ENCODE measurements at regions not wholly inside any gene's neighbourhood (a gene's known extent, or its start where the extent isn't known, plus 50 kb on each side); places are given as distances from the start of the nearest gene placed in this dataset.

DNA sequence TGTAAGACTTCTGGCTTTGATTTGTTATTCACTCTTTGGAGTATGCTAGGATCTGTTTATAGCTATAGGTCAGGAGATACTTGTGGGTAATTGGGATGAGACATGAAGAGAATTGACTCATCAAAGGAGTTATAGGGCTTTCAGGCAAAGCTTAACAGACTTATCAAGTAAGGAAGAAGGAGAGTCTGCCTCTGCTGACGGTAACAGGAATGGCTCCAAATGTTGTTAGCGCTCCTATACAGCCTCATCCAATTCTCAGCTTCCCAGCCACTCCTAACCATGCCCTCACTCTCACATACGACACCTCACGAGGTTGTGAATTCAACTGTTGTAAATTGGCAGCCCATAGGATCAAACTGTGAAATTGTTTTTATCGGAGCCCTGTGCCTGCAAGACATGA, 140.5 kb downstream of the KCNA5 start:
- no peak overlapping the region for H3K4me3 ChIP-seq (ENCODE audit: low read depth, low read length)
- ChIA-PET POLR2A (no interaction called here), CTCF (interaction anchor here (0.5 to 1.1 kb wide), 6 partner anchors 10 to 329 kb away, joined by 3 to 5 read pairs (median 3); no protein-coding TSS in a partner anchor)
- no peaks in the 10 kb centered on the region for H3K36me3 ChIP-seq (ENCODE audit: control insufficient read depth in 2 of 2, insufficient read depth in 1 of 2, low read length in 2 of 2)
- TF ChIP-seq, protein P1, sequence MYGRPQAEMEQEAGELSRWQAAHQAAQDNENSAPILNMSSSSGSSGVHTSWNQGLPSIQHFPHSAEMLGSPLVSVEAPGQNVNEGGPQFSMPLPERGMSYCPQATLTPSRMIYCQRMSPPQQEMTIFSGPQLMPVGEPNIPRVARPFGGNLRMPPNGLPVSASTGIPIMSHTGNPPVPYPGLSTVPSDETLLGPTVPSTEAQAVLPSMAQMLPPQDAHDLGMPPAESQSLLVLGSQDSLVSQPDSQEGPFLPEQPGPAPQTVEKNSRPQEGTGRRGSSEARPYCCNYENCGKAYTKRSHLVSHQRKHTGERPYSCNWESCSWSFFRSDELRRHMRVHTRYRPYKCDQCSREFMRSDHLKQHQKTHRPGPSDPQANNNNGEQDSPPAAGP (tag by site-specific recombination; IDR thresholded peaks at IDR 0.05): no peak
- no peak for TF ChIP-seq ZNF791 (tag by site-specific recombination; IDR thresholded peaks at IDR 0.05)
- TF ChIP-seq ZNF623 (tag by site-specific recombination; IDR thresholded peaks at IDR 0.05): no peak
- no peak for TF ChIP-seq ZNF629 (tag by site-specific recombination; IDR thresholded peaks at IDR 0.05)
- no peaks in the 10 kb centered on the region for H3K4me1 ChIP-seq (ENCODE audit: control insufficient read depth, insufficient read depth, low read length)
- no peak overlapping the region for H3K27ac ChIP-seq (ENCODE audit: extremely low read depth, low read depth, low read length)
- H3K9me3 ChIP-seq (ENCODE audit: control insufficient read depth, insufficient read depth, low read depth, low read length): no peaks in the 10 kb centered on the region

GRCh38 chr12:5185435-5186069, 141.9 kb downstream of the KCNA5 start:
- CTCF ChIA-PET: interaction anchor here (0.6 to 1.3 kb wide), 3 partner anchors 9 to 90 kb away, joined by 3 to 7 read pairs (median 4); no protein-coding TSS in a partner anchor
- Histone ChIP-seq H3K4me3 (ENCODE audit: low read depth, low read length) (no peak overlapping the region), H3K9me3 (ENCODE audit: control insufficient read depth, insufficient read depth, low read depth, low read length) (no peaks in the 10 kb centered on the region), H3K36me3 (ENCODE audit: control insufficient read depth in 2 of 2, insufficient read depth in 1 of 2, low read length in 2 of 2) (no peaks in the 10 kb centered on the region), H3K27ac (ENCODE audit: extremely low read depth, low read depth, low read length) (no peak overlapping the region), H3K4me1 (ENCODE audit: control insufficient read depth, insufficient read depth, low read length) (no peaks in the 10 kb centered on the region)
- POLR2A ChIA-PET: no interaction called here
- TF ChIP-seq ZNF701 (tag by site-specific recombination; IDR thresholded peaks at IDR 0.05) (no peak), ZNF692 (tag by site-specific recombination; IDR thresholded peaks at IDR 0.05) (no peak), ZNF184 (tag by site-specific recombination; IDR thresholded peaks at IDR 0.05) (no peak), ZNF629 (tag by site-specific recombination; IDR thresholded peaks at IDR 0.05) (no peak), ZBTB7A (tag by site-specific recombination; IDR thresholded peaks at IDR 0.05; ENCODE audit: low read depth) (no peak), MYNN (tag by site-specific recombination; IDR thresholded peaks at IDR 0.05; ENCODE audit: borderline replicate concordance) (no peak), ZSCAN30 (tag by site-specific recombination; IDR thresholded peaks at IDR 0.05) (no peak), ZBTB10 (tag by site-specific recombination; IDR thresholded peaks at IDR 0.05) (no peak), ZNF426 (tag by site-specific recombination; IDR thresholded peaks at IDR 0.05) (no peak), ZNF280C (tag by site-specific recombination; IDR thresholded peaks at IDR 0.05) (no peak), ZNF354C (tag by site-specific recombination; IDR thresholded peaks at IDR 0.05; ENCODE audit: borderline replicate concordance, low read depth) (no peak), ZNF366 (tag by site-specific recombination; conservative IDR thresholded peaks at IDR 0.05) (no peak), ZNF837 (tag by site-specific recombination; IDR thresholded peaks at IDR 0.05) (no peak), ZBTB21 (tag by site-specific recombination; IDR thresholded peaks at IDR 0.05) (no peak), ZNF311 (tag by site-specific recombination; IDR thresholded peaks at IDR 0.05; ENCODE audit: borderline replicate concordance) (no peak), ZNF341 (tag by site-specific recombination; IDR thresholded peaks at IDR 0.05; ENCODE audit: low read depth) (no peak), ZNF155 (tag by site-specific recombination; IDR thresholded peaks at IDR 0.05) (no peak), ZNF324 (tag by site-specific recombination; IDR thresholded peaks at IDR 0.05) (no peak)
- TF ChIP-seq, protein P2, sequence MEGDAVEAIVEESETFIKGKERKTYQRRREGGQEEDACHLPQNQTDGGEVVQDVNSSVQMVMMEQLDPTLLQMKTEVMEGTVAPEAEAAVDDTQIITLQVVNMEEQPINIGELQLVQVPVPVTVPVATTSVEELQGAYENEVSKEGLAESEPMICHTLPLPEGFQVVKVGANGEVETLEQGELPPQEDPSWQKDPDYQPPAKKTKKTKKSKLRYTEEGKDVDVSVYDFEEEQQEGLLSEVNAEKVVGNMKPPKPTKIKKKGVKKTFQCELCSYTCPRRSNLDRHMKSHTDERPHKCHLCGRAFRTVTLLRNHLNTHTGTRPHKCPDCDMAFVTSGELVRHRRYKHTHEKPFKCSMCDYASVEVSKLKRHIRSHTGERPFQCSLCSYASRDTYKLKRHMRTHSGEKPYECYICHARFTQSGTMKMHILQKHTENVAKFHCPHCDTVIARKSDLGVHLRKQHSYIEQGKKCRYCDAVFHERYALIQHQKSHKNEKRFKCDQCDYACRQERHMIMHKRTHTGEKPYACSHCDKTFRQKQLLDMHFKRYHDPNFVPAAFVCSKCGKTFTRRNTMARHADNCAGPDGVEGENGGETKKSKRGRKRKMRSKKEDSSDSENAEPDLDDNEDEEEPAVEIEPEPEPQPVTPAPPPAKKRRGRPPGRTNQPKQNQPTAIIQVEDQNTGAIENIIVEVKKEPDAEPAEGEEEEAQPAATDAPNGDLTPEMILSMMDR (tag by site-specific recombination; IDR thresholded peaks at IDR 0.05): no peak
- TF ChIP-seq, protein P3, sequence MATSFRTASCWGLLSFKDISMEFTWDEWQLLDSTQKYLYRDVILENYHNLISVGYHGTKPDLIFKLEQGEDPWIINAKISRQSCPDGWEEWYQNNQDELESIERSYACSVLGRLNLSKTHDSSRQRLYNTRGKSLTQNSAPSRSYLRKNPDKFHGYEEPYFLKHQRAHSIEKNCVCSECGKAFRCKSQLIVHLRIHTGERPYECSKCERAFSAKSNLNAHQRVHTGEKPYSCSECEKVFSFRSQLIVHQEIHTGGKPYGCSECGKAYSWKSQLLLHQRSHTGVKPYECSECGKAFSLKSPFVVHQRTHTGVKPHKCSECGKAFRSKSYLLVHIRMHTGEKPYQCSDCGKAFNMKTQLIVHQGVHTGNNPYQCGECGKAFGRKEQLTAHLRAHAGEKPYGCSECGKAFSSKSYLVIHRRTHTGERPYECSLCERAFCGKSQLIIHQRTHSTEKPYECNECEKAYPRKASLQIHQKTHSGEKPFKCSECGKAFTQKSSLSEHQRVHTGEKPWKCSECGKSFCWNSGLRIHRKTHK (tag by site-specific recombination; IDR thresholded peaks at IDR 0.05): no peak
